ENCODE measurements at regions not wholly inside any gene's neighbourhood (a gene's known extent, or its start where the extent isn't known, plus 50 kb on each side); places are given as distances from the start of the nearest gene placed in this dataset.
A peak's percentile ranks its signal among the peaks of the same experiment; 100 is the strongest.

DNA sequence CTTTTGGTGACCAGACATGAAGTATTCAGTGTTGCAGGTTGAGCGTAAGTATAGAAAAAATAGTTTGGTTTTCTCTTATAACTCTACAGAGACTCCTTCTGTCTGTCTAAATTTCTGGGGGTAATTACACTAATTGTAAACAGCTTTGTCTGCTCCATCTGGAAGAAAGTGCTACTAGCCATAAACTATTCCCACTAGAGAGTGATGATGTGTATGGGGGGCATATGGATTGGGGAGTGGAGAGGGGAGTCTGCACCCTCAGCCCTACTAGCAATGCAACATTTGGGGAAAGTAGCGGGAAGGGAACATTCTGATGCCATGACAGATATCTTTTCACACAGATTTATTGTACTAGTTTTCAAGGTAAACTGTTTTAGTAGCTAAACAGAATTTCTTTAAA is 549.7 kb downstream of the TRIML1 start:
- Histone ChIP-seq H2AFZ (ENCODE audit: low read length) (no peak overlapping the region), H3K4me1 (ENCODE audit: control insufficient read depth, extremely low read depth, insufficient read depth, low read length) (no peaks in the 10 kb centered on the region), H3K4me2 (ENCODE audit: extremely low read depth, insufficient read depth, low read length) (no peak overlapping the region), H3K79me2 (ENCODE audit: control insufficient read depth, insufficient read depth, low read length) (no peaks in the 10 kb centered on the region), H3K4me3 (replicated peaks in 1 of 4; ENCODE audit: control extremely low read depth in 1 of 4, insufficient read depth in 1 of 4, low read depth in 3 of 4, low read length in 4 of 4) (no peak overlapping the region), H4K20me1 (ENCODE audit: control insufficient read depth, extremely low read depth, insufficient read depth, low read length) (no peaks in the 10 kb centered on the region), H3K27ac (ENCODE audit: insufficient read depth, low read length) (no peak overlapping the region), H3K36me3 (ENCODE audit: control insufficient read depth, insufficient read depth, low read length) (no peaks in the 10 kb centered on the region), H3K9me3 (ENCODE audit: control insufficient read depth, insufficient read depth, low read depth, low read length) (no peaks in the 10 kb centered on the region), H3K9ac (ENCODE audit: insufficient read depth, low read length) (no peak overlapping the region), H3K27me3 (ENCODE audit: control insufficient read depth, insufficient read depth, low read length) (no peaks in the 10 kb centered on the region)
- no peak for DNase-seq (ENCODE audit: low read depth in 2 of 2)
- TF ChIP-seq, protein P1, sequence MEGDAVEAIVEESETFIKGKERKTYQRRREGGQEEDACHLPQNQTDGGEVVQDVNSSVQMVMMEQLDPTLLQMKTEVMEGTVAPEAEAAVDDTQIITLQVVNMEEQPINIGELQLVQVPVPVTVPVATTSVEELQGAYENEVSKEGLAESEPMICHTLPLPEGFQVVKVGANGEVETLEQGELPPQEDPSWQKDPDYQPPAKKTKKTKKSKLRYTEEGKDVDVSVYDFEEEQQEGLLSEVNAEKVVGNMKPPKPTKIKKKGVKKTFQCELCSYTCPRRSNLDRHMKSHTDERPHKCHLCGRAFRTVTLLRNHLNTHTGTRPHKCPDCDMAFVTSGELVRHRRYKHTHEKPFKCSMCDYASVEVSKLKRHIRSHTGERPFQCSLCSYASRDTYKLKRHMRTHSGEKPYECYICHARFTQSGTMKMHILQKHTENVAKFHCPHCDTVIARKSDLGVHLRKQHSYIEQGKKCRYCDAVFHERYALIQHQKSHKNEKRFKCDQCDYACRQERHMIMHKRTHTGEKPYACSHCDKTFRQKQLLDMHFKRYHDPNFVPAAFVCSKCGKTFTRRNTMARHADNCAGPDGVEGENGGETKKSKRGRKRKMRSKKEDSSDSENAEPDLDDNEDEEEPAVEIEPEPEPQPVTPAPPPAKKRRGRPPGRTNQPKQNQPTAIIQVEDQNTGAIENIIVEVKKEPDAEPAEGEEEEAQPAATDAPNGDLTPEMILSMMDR (conservative IDR thresholded peaks at IDR 0.05 in 1 of 2, IDR thresholded peaks at IDR 0.05 in 1 of 2; ENCODE audit: low read depth in 1 of 2, low read length in 2 of 2): no peak
- TF ChIP-seq EZH2 (IDR thresholded peaks at IDR 0.05; ENCODE audit: low read length, missing control alignments): no peak

GRCh38 chr4:188691811-188692210 is 552.6 kb downstream of the TRIML1 start:
- Histone ChIP-seq H3K27ac (ENCODE audit: insufficient read depth, low read length) (no peak overlapping the region), H3K4me3 (replicated peaks in 1 of 4; ENCODE audit: control extremely low read depth in 1 of 4, insufficient read depth in 1 of 4, low read depth in 3 of 4, low read length in 4 of 4) (no peak overlapping the region), H3K4me1 (ENCODE audit: control insufficient read depth, extremely low read depth, insufficient read depth, low read length) (no peaks in the 10 kb centered on the region), H4K20me1 (ENCODE audit: control insufficient read depth, extremely low read depth, insufficient read depth, low read length) (no peaks in the 10 kb centered on the region), H3K9me3 (ENCODE audit: control insufficient read depth, insufficient read depth, low read depth, low read length) (no peaks in the 10 kb centered on the region), H3K4me2 (ENCODE audit: extremely low read depth, insufficient read depth, low read length) (no peak overlapping the region), H3K9ac (ENCODE audit: insufficient read depth, low read length) (no peak overlapping the region), H2AFZ (ENCODE audit: low read length) (no peak overlapping the region), H3K27me3 (ENCODE audit: control insufficient read depth, insufficient read depth, low read length) (no peaks in the 10 kb centered on the region), H3K79me2 (ENCODE audit: control insufficient read depth, insufficient read depth, low read length) (no peaks in the 10 kb centered on the region), H3K36me3 (ENCODE audit: control insufficient read depth, insufficient read depth, low read length) (no peaks in the 10 kb centered on the region)
- TF ChIP-seq, protein P1 (conservative IDR thresholded peaks at IDR 0.05 in 1 of 2, IDR thresholded peaks at IDR 0.05 in 1 of 2; ENCODE audit: low read depth in 1 of 2, low read length in 2 of 2): no peak
- no peak for TF ChIP-seq EZH2 (IDR thresholded peaks at IDR 0.05; ENCODE audit: low read length, missing control alignments)
- DNase-seq (ENCODE audit: low read depth in 2 of 2): peak in 1 of 2 donors; percentile 54

DNA sequence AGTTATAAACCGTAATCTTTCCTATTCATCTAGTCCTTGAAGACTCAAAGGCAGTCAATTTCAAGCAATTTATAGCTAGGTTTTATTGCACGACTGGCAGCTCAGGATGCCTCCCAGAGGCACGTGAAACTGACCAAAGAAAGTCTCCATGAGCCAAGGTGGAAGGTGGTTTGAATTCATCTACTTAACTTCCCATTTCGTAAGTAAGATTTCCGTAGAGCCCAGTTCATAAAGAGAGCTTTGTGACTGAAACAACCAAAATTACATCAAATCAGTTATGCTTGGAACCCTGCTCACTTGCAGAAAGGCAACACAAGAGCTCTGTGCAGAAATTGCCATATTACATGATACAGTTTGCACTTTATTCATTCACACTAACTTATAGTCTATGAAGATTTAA is 556.0 kb downstream of the TRIML1 start:
- Histone ChIP-seq H3K9ac (ENCODE audit: insufficient read depth, low read length) (no peak overlapping the region), H3K36me3 (ENCODE audit: control insufficient read depth, insufficient read depth, low read length) (no peaks in the 10 kb centered on the region), H3K27ac (ENCODE audit: insufficient read depth, low read length) (no peak overlapping the region), H3K9me3 (ENCODE audit: control insufficient read depth, insufficient read depth, low read depth, low read length) (no peaks in the 10 kb centered on the region), H4K20me1 (ENCODE audit: control insufficient read depth, extremely low read depth, insufficient read depth, low read length) (no peaks in the 10 kb centered on the region), H3K4me3 (replicated peaks in 1 of 4; ENCODE audit: control extremely low read depth in 1 of 4, insufficient read depth in 1 of 4, low read depth in 3 of 4, low read length in 4 of 4) (no peak overlapping the region), H3K27me3 (ENCODE audit: control insufficient read depth, insufficient read depth, low read length) (no peaks in the 10 kb centered on the region), H3K79me2 (ENCODE audit: control insufficient read depth, insufficient read depth, low read length) (no peaks in the 10 kb centered on the region), H3K4me2 (ENCODE audit: extremely low read depth, insufficient read depth, low read length) (no peak overlapping the region), H2AFZ (ENCODE audit: low read length) (no peak overlapping the region), H3K4me1 (ENCODE audit: control insufficient read depth, extremely low read depth, insufficient read depth, low read length) (no peaks in the 10 kb centered on the region)
- no peak for DNase-seq (ENCODE audit: low read depth in 2 of 2)
- no peak for TF ChIP-seq EZH2 (IDR thresholded peaks at IDR 0.05; ENCODE audit: low read length, missing control alignments)
- TF ChIP-seq, protein P1 (conservative IDR thresholded peaks at IDR 0.05 in 1 of 2, IDR thresholded peaks at IDR 0.05 in 1 of 2; ENCODE audit: low read depth in 1 of 2, low read length in 2 of 2): no peak

All from fibroblast of lung (primary cell).